ENCODE measurements at regions not wholly inside any gene's neighbourhood (a gene's known extent, or its start where the extent isn't known, plus 50 kb on each side); places are given as distances from the start of the nearest gene placed in this dataset.

DNA sequence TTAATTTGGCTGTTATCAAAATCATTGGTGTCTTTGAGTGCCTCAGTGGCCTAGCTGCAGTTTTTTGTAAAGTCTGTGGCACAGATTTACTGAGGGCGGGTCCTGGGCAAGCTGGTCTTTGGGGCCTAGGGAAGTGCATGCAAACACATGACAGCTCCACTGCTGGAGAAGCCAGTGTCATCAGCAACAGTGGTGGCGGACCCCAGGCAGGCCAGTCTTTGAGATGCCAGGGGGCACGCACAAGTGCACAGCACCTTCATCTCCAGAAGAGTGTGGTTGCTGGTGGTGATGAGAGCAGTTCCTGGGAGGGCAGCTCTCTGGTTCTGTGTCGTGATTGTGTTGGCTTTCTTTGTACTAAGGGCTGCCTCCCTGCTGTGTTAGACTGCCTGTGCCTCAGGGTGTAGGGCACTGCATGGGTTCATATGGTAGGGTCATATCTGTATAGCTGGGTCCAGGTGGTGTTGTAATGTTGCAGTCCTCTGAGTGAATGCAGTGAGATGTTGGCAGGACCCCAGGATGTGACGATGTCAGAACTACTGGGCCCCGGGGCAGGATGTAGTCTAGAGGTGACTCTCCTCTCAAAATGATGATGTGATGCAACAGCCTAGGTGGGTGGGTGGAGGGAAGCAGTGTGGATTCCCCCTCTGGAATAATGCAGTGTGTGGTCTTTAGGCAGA lies 646.7 kb upstream of the CDH2 start:
- TF ChIP-seq, protein P1, sequence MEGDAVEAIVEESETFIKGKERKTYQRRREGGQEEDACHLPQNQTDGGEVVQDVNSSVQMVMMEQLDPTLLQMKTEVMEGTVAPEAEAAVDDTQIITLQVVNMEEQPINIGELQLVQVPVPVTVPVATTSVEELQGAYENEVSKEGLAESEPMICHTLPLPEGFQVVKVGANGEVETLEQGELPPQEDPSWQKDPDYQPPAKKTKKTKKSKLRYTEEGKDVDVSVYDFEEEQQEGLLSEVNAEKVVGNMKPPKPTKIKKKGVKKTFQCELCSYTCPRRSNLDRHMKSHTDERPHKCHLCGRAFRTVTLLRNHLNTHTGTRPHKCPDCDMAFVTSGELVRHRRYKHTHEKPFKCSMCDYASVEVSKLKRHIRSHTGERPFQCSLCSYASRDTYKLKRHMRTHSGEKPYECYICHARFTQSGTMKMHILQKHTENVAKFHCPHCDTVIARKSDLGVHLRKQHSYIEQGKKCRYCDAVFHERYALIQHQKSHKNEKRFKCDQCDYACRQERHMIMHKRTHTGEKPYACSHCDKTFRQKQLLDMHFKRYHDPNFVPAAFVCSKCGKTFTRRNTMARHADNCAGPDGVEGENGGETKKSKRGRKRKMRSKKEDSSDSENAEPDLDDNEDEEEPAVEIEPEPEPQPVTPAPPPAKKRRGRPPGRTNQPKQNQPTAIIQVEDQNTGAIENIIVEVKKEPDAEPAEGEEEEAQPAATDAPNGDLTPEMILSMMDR (IDR thresholded peaks at IDR 0.05; ENCODE audit: insufficient read depth in 1 of 2, low read depth in 1 of 2, low read length in 1 of 2, severe bottlenecking in 1 of 2, unreplicated experiment in 1 of 2): no peak
- Mint-ChIP-seq H3K9me3 (ENCODE audit: unreplicated experiment) (no peaks in the 10 kb centered on the region), H3K27ac (ENCODE audit: unreplicated experiment) (no peak overlapping the region), H3K36me3 (ENCODE audit: insufficient read depth, unreplicated experiment) (no peaks in the 10 kb centered on the region), H3K27me3 (ENCODE audit: insufficient read depth, unreplicated experiment) (peaks cover 2% of the 10 kb centered on the region), H3K4me3 (ENCODE audit: unreplicated experiment) (no peak overlapping the region), H3K4me1 (ENCODE audit: low read depth, unreplicated experiment) (no peaks in the 10 kb centered on the region)
- no peak for DNase-seq
- no TSS peak for BruUV-seq (replicated peaks)
- Histone ChIP-seq H3K9me3 (no peaks in the 10 kb centered on the region), H3K4me1 (no peaks in the 10 kb centered on the region), H3K4me3 (ENCODE audit: low read depth, low read length) (no peak overlapping the region), H3K27me3 (replicated peaks; ENCODE audit: control insufficient read depth, insufficient read depth, low read length) (no peaks in the 10 kb centered on the region; the same call in 1 of the 2 replicates), H3K36me3 (ENCODE audit: control insufficient read depth, insufficient read depth, low read length) (no peaks in the 10 kb centered on the region)
- intact Hi-C loops (cut with micrococcal nuclease; ENCODE audit: unreplicated experiment): no loop called here
- ChIA-PET POLR2A (no interaction called here), CTCF (no interaction called here)

DNA sequence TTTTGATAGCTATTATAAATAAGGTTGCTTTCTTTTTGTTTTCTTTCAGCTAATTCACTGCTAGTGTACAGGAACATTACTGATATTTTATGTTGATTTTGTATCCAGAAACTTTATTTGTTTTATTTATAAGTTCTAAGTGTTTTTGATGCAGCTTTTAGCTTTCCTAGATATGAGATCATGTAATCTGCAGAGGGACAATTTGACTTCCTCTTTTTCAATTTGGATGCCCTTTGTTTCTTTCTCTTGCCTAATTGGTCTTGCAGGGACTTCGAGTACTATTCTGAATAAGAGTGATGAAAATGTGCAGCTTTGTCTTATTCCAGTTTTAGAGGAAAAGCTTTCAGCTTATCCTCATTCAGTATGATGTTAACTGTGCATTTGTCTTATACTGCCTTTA lies 643.4 kb upstream of the CDH2 start:
- H3K9me3 ChIP-seq: no peaks in the 10 kb centered on the region
- BruUV-seq (replicated peaks): no TSS peak
- no peaks in the 10 kb centered on the region; the same call in 1 of the 2 replicates for H3K27me3 ChIP-seq (replicated peaks; ENCODE audit: control insufficient read depth, insufficient read depth, low read length)
- no peak overlapping the region for H3K27ac Mint-ChIP-seq (ENCODE audit: unreplicated experiment)
- H3K4me1 ChIP-seq: no peaks in the 10 kb centered on the region
- no peaks in the 10 kb centered on the region for H3K4me1 Mint-ChIP-seq (ENCODE audit: low read depth, unreplicated experiment)
- no peak for DNase-seq
- H3K4me3 ChIP-seq (ENCODE audit: low read depth, low read length): no peak overlapping the region
- CTCF ChIA-PET: no interaction called here
- no peak overlapping the region for H3K4me3 Mint-ChIP-seq (ENCODE audit: unreplicated experiment)
- H3K36me3 ChIP-seq (ENCODE audit: control insufficient read depth, insufficient read depth, low read length): no peaks in the 10 kb centered on the region
- no peaks in the 10 kb centered on the region for H3K9me3 Mint-ChIP-seq (ENCODE audit: unreplicated experiment)
- POLR2A ChIA-PET: no interaction called here
- TF ChIP-seq, protein P1 (IDR thresholded peaks at IDR 0.05; ENCODE audit: insufficient read depth in 1 of 2, low read depth in 1 of 2, low read length in 1 of 2, severe bottlenecking in 1 of 2, unreplicated experiment in 1 of 2): no peak
- H3K36me3 Mint-ChIP-seq (ENCODE audit: insufficient read depth, unreplicated experiment): no peaks in the 10 kb centered on the region
- H3K27me3 Mint-ChIP-seq (ENCODE audit: insufficient read depth, unreplicated experiment): peaks cover 2% of the 10 kb centered on the region
- intact Hi-C loops (cut with micrococcal nuclease; ENCODE audit: unreplicated experiment): no loop called here

GRCh38 chr18:28816155-28816554 lies 639.2 kb upstream of the CDH2 start:
- no peaks in the 10 kb centered on the region for H3K9me3 ChIP-seq
- H3K4me1 Mint-ChIP-seq (ENCODE audit: low read depth, unreplicated experiment): no peaks in the 10 kb centered on the region
- no peak overlapping the region for H3K27ac Mint-ChIP-seq (ENCODE audit: unreplicated experiment)
- no peaks in the 10 kb centered on the region for H3K36me3 Mint-ChIP-seq (ENCODE audit: insufficient read depth, unreplicated experiment)
- no peaks in the 10 kb centered on the region for H3K4me1 ChIP-seq
- no TSS peak for BruUV-seq (replicated peaks)
- no peaks in the 10 kb centered on the region for H3K27me3 ChIP-seq (replicated peaks; ENCODE audit: control insufficient read depth, insufficient read depth, low read length)
- H3K27me3 Mint-ChIP-seq (ENCODE audit: insufficient read depth, unreplicated experiment): no peaks in the 10 kb centered on the region
- TF ChIP-seq, protein P1 (IDR thresholded peaks at IDR 0.05; ENCODE audit: insufficient read depth in 1 of 2, low read depth in 1 of 2, low read length in 1 of 2, severe bottlenecking in 1 of 2, unreplicated experiment in 1 of 2): no peak
- DNase-seq: no peak
- H3K36me3 ChIP-seq (ENCODE audit: control insufficient read depth, insufficient read depth, low read length): no peaks in the 10 kb centered on the region
- CTCF ChIA-PET: no interaction called here
- POLR2A ChIA-PET: no interaction called here
- no peak overlapping the region for H3K4me3 Mint-ChIP-seq (ENCODE audit: unreplicated experiment)
- no peak overlapping the region for H3K4me3 ChIP-seq (ENCODE audit: low read depth, low read length)
- no peaks in the 10 kb centered on the region for H3K9me3 Mint-ChIP-seq (ENCODE audit: unreplicated experiment)
- intact Hi-C loops (cut with micrococcal nuclease; ENCODE audit: unreplicated experiment): no loop called here
